ENCODE measurements at regions not wholly inside any gene's neighbourhood (a gene's known extent, or its start where the extent isn't known, plus 50 kb on each side); places are given as distances from the start of the nearest gene placed in this dataset.

- no peak for TF ChIP-seq CTCF (IDR thresholded peaks at IDR 0.05; ENCODE audit: low read length)
- TF ChIP-seq EZH2 (IDR thresholded peaks at IDR 0.05; ENCODE audit: borderline replicate concordance, low read length) = no peak
Measured at GRCh38 chr7:115099906-115100305, 178.0 kb downstream of the MDFIC start.

Data from OCI-LY1 (cell line).